Kidney (tissue), 13 donors: ENCODE measurements at regions not wholly inside any gene's neighbourhood (a gene's known extent, or its start where the extent isn't known, plus 50 kb on each side); places are given as distances from the start of the nearest gene placed in this dataset.

Source experiments
- DNase-seq, 5 donors: peaks; one replicate each; pipeline ENCODE4 v3.0.0-alpha.2; 2013 to 2020
- FAIRE-seq: peaks from 2 replicates; lab custom pipeline; 2012; peaks lifted over from hg19 to GRCh38; lab: Jason Lieb, UNC
- H3K27ac ChIP-seq, 2 donors: one replicate each; pipeline ENCODE4 v1.7.0; 2013; ENCODE audit warnings: low read depth in 2 of 2, low read length in 2 of 2, inconsistent platforms in 1 of 2
- H3K27me3 ChIP-seq: one replicate; pipeline ENCODE4 v1.7.1; 2013; ENCODE audit warnings: low read length, inconsistent platforms; ENCODE audit not compliant: control insufficient read depth, insufficient read depth
- H3K36me3 ChIP-seq, 3 donors: one replicate each; pipeline versions ENCODE4 v1.7.0 to v1.7.1; 2013; ENCODE audit warnings: low read length in 3 of 3, control low read depth in 1 of 3, inconsistent platforms in 1 of 3; ENCODE audit not compliant: insufficient read depth in 3 of 3, control insufficient read depth in 2 of 3
- H3K4me1 ChIP-seq, 3 donors: one replicate each; pipeline versions ENCODE4 v1.7.0 to v1.7.1; 2013; ENCODE audit warnings: low read length in 3 of 3, inconsistent platforms in 1 of 3, low read depth in 1 of 3; ENCODE audit not compliant: control insufficient read depth in 2 of 3, insufficient read depth in 2 of 3
- H3K4me3 ChIP-seq, 3 donors: one replicate each; pipeline versions ENCODE4 v1.7.0 to v1.8.1; 2013; ENCODE audit warnings: low read length in 3 of 3, control low read depth in 1 of 3, inconsistent platforms in 1 of 3
- H3K9ac ChIP-seq, 3 donors: one replicate each; pipeline versions ENCODE4 v1.7.0 to v1.7.1; 2013; ENCODE audit warnings: low read length in 3 of 3, control low read depth in 1 of 3, inconsistent platforms in 1 of 3
- H3K9me3 ChIP-seq, 3 donors: one replicate each; pipeline versions ENCODE4 v1.7.0 to v1.7.1; 2013; ENCODE audit warnings: low read length in 3 of 3, control low read depth in 1 of 3, inconsistent platforms in 1 of 3; ENCODE audit not compliant: control insufficient read depth in 2 of 3, insufficient read depth in 1 of 3
- intact Hi-C: fragments of 100-400 bp; cut with DNase I; formaldehyde crosslinking; loops from one replicate; pipeline ENCODE4 v1.11.1; 2022
- TF ChIP-seq, protein P1 (sequence below): IDR thresholded peaks from 3 replicates; pipeline ENCODE4 v1.5.1; 2012; ENCODE audit warnings: mild to moderate bottlenecking, moderate library complexity, borderline replicate concordance; ENCODE audit not compliant: insufficient read depth; ENCODE audit errors: extremely low read depth
- donor health status: control.
- donor health status: control.
- donor health status: control.
- donor health status: control.
- donor health status: control.
- donor health status: DM: yes; HTN: yes; CAD: no.
- donor health status: Normal renal cell carcinoma (clear cell type).

DNA sequence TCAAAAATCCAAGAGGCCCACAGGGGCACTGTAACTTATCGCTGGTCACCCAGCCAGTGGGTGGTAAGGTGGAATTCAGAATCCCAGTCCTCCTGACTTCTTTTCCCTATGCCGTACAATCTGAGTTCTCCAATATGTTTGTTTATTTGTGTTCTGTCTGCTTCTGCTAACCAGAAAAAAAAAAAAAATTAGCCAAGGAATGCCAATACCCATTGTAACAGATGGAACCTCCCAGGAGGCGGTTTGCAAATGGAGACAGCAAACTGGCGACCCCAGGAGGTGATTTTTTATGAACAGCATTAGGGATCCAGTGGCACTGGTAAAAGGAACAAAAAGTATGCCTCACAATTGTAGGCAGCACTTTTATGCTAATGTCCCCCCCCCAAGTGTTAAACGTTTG is 189.0 kb upstream of the FGGY start:
- Histone ChIP-seq H3K27me3 (no peaks in the 10 kb centered on the region), H3K27ac (no peak overlapping the region), H3K4me1 (peaks cover 0 to 3% (median 0%) of the 10 kb centered on the region in 3 donors), H3K36me3 (no peaks in the 10 kb centered on the region), H3K9me3 (no peaks in the 10 kb centered on the region), H3K4me3 (no peak overlapping the region), H3K9ac (no peak overlapping the region)
- intact Hi-C loops, result no loop called here
- TF ChIP-seq, protein P1, sequence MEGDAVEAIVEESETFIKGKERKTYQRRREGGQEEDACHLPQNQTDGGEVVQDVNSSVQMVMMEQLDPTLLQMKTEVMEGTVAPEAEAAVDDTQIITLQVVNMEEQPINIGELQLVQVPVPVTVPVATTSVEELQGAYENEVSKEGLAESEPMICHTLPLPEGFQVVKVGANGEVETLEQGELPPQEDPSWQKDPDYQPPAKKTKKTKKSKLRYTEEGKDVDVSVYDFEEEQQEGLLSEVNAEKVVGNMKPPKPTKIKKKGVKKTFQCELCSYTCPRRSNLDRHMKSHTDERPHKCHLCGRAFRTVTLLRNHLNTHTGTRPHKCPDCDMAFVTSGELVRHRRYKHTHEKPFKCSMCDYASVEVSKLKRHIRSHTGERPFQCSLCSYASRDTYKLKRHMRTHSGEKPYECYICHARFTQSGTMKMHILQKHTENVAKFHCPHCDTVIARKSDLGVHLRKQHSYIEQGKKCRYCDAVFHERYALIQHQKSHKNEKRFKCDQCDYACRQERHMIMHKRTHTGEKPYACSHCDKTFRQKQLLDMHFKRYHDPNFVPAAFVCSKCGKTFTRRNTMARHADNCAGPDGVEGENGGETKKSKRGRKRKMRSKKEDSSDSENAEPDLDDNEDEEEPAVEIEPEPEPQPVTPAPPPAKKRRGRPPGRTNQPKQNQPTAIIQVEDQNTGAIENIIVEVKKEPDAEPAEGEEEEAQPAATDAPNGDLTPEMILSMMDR, result no peak
- FAIRE-seq (no peak), DNase-seq (no peak)

DNA sequence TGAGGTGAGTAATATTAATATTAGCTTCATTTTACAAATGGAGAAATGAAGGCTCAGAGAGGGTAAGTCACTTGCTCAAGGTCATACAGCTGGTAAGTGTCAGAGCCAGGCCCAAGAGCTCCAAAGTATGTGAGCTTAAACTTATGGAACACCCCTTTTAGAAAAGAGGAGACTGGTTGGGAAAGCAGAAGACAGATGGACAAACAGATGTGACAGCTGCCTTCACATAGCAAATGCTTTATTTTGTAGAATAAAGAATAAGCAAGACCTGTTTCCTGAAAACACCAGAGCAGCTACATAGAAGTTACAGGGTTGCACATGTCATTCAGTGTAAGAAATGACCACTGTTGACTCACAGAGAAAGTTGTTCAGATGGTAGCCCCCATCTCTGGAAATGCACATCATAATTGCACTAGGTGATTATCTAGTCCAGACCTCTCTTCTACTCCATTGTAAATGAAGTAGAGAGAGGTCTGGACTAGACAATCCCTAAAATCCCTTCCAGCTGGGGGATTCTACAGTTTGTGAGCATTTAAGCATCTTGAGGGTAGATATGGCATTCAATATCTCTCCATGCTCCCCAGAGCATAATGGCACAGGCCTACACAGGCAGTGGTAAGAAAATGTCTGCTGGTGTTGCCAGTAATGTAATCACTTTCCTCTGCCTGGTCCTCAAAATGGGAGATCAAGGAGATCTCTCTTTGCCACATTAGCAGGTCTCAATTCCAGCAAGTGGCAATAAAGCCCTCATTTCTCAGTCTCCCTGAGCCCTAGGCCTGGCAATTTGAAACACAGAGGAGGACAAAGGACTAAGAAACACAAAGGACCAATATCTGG is 188.2 kb upstream of the FGGY start:
- H3K9me3 ChIP-seq, result no peaks in the 10 kb centered on the region
- H3K4me3 ChIP-seq, result no peak overlapping the region
- H3K27ac ChIP-seq, result no peak overlapping the region
- H3K36me3 ChIP-seq, result no peaks in the 10 kb centered on the region
- H3K4me1 ChIP-seq, result peaks cover 0 to 3% (median 0%) of the 10 kb centered on the region in 3 donors
- intact Hi-C loops, result no loop called here
- no peak overlapping the region for H3K9ac ChIP-seq
- TF ChIP-seq, protein P1, result no peak
- FAIRE-seq, result no peak
- H3K27me3 ChIP-seq, result no peaks in the 10 kb centered on the region
- DNase-seq, result no peak

DNA sequence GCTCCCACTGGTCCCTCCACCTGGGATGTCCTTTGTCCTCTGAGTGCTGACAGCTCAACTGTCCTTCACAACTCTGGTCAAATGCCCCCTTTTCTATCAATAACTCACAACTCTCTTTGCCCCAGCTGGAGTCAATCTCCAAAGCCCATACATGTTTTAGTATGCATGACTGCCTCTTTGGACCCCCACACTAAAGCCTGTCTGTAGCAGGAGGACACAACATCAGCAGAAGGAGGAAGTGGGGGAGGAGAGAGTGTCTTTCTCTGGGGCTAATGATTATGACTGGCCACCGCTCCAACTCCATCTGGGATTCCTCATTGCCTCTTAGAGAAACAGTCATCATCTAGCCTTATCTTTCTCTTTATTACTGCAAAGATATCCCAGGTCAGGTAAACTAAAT is 186.6 kb upstream of the FGGY start:
- peaks cover 0 to 3% (median 0%) of the 10 kb centered on the region in 3 donors for H3K4me1 ChIP-seq
- intact Hi-C loops, result no loop called here
- TF ChIP-seq, protein P1, result no peak
- FAIRE-seq (no peak), DNase-seq (peak in 3 of 5 donors; percentile 28 to 77 (median 56))
- H3K27me3 ChIP-seq, result no peaks in the 10 kb centered on the region
- no peak overlapping the region for H3K9ac ChIP-seq
- H3K4me3 ChIP-seq, result no peak overlapping the region
- H3K36me3 ChIP-seq, result no peaks in the 10 kb centered on the region
- H3K9me3 ChIP-seq, result no peaks in the 10 kb centered on the region
- no peak overlapping the region for H3K27ac ChIP-seq
